A673 (cell line): ENCODE measurements at regions not wholly inside any gene's neighbourhood (a gene's known extent, or its start where the extent isn't known, plus 50 kb on each side); places are given as distances from the start of the nearest gene placed in this dataset.

ENCODE experiments used
- BruUV-seq: library from RNA; stranded (reverse); fragments of 400-500 nt; replicated peaks from 2 replicates; lab custom pipeline; 2021; lab: Mats Ljungman, UMichigan
- CTCF ChIA-PET: fragments of 300-600 bp; sonication (Branson Sonifier 250); formaldehyde crosslinking; loops from one replicate; lab custom pipeline; 2022; ENCODE audit warnings: antibody characterized with exemption; lab: Charles Lee
- POLR2A ChIA-PET: fragments of 300-600 bp; sonication (Branson Sonifier 250); formaldehyde crosslinking; loops from one replicate; lab custom pipeline; 2022; ENCODE audit warnings: antibody characterized with exemption; ENCODE audit not compliant: low non-redundant PET; lab: Charles Lee
- DNase-seq: peaks from one replicate; pipeline ENCODE4 v3.0.0-alpha.2; 2015; ENCODE audit warnings: low spot score
- H3K27ac ChIP-seq: fragments of 200-600 bp; sonication (generic); 2 replicates; pipeline ENCODE4 v1.5.1; 2016; ENCODE audit warnings: mixed run types, low read depth, mild to moderate bottlenecking, mixed read lengths, antibody characterized with exemption, low read length; ENCODE audit not compliant: poor library complexity, severe bottlenecking
- H3K27me3 ChIP-seq: fragments of 200-600 bp; sonication (generic); replicated peaks from 2 replicates; pipeline ENCODE4 v1.6.1; 2017; ENCODE audit warnings: mixed run types, low read depth, mild to moderate bottlenecking, mixed read lengths, antibody characterized with exemption, low read length; ENCODE audit not compliant: insufficient read depth, poor library complexity
- H3K36me3 ChIP-seq: fragments of 200-600 bp; sonication (generic); 2 replicates; pipeline ENCODE4 v1.6.1; 2016; ENCODE audit warnings: mixed run types, mild to moderate bottlenecking, mixed read lengths, antibody characterized with exemption, low read length; ENCODE audit not compliant: insufficient read depth, poor library complexity, severe bottlenecking
- H3K4me1 ChIP-seq: fragments of 200-600 bp; sonication (generic); 2 replicates; pipeline ENCODE4 v1.6.1; 2017; ENCODE audit warnings: mixed run types, mild to moderate bottlenecking, mixed read lengths, antibody characterized with exemption, low read length; ENCODE audit not compliant: insufficient read depth, poor library complexity, severe bottlenecking
- H3K4me3 ChIP-seq: fragments of 200-600 bp; sonication (generic); 2 replicates; pipeline ENCODE4 v1.5.1; 2016; ENCODE audit warnings: low read depth, mixed run types, mild to moderate bottlenecking, mixed read lengths, low read length; ENCODE audit not compliant: poor library complexity, severe bottlenecking
- H3K9me3 ChIP-seq: fragments of 200-600 bp; sonication (generic); 2 replicates; pipeline ENCODE4 v1.6.1; 2016; ENCODE audit warnings: mixed run types, low read depth, mild to moderate bottlenecking, mixed read lengths, antibody characterized with exemption, low read length; ENCODE audit not compliant: poor library complexity, severe bottlenecking
- CTCF ChIP-seq: fragments of 300-800, 200-600 bp; sonication (generic); conservative IDR thresholded peaks from 2 replicates; pipeline ENCODE4 v1.5.1; 2017; ENCODE audit warnings: low read depth, mild to moderate bottlenecking, antibody characterized with exemption, low read length, moderate library complexity, mixed read lengths
- EZH2 ChIP-seq: fragments of 200-600 bp; sonication (generic); IDR thresholded peaks from 2 replicates; pipeline ENCODE4 v1.6.1; 2017; ENCODE audit warnings: borderline replicate concordance, low read depth, mild to moderate bottlenecking, mixed read lengths, antibody characterized with exemption, low read length; ENCODE audit not compliant: poor library complexity, severe bottlenecking
- intact Hi-C: fragments of 100-400 bp; cut with micrococcal nuclease; formaldehyde crosslinking; loops from one replicate; pipeline ENCODE4 v1.10.0; 2022; ENCODE audit not compliant: unreplicated experiment

- no peak overlapping the region for H3K27ac ChIP-seq
- intact Hi-C loops = no loop called here
- POLR2A ChIA-PET = no interaction called here
- no peaks in the 10 kb centered on the region for H3K36me3 ChIP-seq
- H3K4me3 ChIP-seq = no peak overlapping the region
- CTCF ChIA-PET = no interaction called here
- H3K4me1 ChIP-seq = no peaks in the 10 kb centered on the region
- no peaks in the 10 kb centered on the region for H3K9me3 ChIP-seq
- no peak for TF ChIP-seq CTCF
- no peak for TF ChIP-seq EZH2
- no peak for DNase-seq
- BruUV-seq = no TSS peak
- no peaks in the 10 kb centered on the region for H3K27me3 ChIP-seq
Observed at GRCh38 chr7:22896917-22897316, 74.3 kb upstream of the TOMM7 start.

GRCh38 chr7:22895828-22896165 lies 73.1 kb upstream of the TOMM7 start:
- H3K36me3 ChIP-seq = no peaks in the 10 kb centered on the region
- ChIA-PET POLR2A (no interaction called here), CTCF (no interaction called here)
- no peak overlapping the region for H3K4me3 ChIP-seq
- no peaks in the 10 kb centered on the region for H3K27me3 ChIP-seq
- intact Hi-C loops = no loop called here
- DNase-seq = no peak
- no TSS peak for BruUV-seq
- TF ChIP-seq EZH2 (no peak), CTCF (no peak)
- no peak overlapping the region for H3K27ac ChIP-seq
- no peaks in the 10 kb centered on the region for H3K9me3 ChIP-seq
- H3K4me1 ChIP-seq = no peaks in the 10 kb centered on the region

- H3K9me3 ChIP-seq = no peaks in the 10 kb centered on the region
- BruUV-seq = no TSS peak
- DNase-seq = no peak
- intact Hi-C loops = no loop called here
- H3K27ac ChIP-seq = no peak overlapping the region
- no peaks in the 10 kb centered on the region for H3K4me1 ChIP-seq
- H3K4me3 ChIP-seq = no peak overlapping the region
- H3K27me3 ChIP-seq = no peaks in the 10 kb centered on the region
- no peaks in the 10 kb centered on the region for H3K36me3 ChIP-seq
- no peak for TF ChIP-seq CTCF
- TF ChIP-seq EZH2 = no peak
- CTCF ChIA-PET = no interaction called here
- POLR2A ChIA-PET = no interaction called here
Observed at GRCh38 chr7:22895140-22895827, 72.6 kb upstream of the TOMM7 start.
